Choroid plexus epithelial cell (primary cell): ENCODE measurements at regions not wholly inside any gene's neighbourhood (a gene's known extent, or its start where the extent isn't known, plus 50 kb on each side); places are given as distances from the start of the nearest gene placed in this dataset.
A peak's percentile ranks its signal among the peaks of the same experiment; 100 is the strongest.

Experiments
- DNase-seq: peaks from one replicate; pipeline ENCODE4 v3.0.0-alpha.2; 2010; ENCODE audit warnings: low read depth
- H3K4me3 ChIP-seq: 2 replicates; pipeline ENCODE4 v1.5.1; 2011; ENCODE audit warnings: low read depth, mild to moderate bottlenecking, control low read depth, low read length, moderate library complexity
- TF ChIP-seq, protein P1 (sequence below): conservative IDR thresholded peaks from 2 replicates; pipeline ENCODE4 v1.5.1; 2011; ENCODE audit warnings: low read depth, mild to moderate bottlenecking, control low read depth, inconsistent platforms, low read length, moderate library complexity

DNA sequence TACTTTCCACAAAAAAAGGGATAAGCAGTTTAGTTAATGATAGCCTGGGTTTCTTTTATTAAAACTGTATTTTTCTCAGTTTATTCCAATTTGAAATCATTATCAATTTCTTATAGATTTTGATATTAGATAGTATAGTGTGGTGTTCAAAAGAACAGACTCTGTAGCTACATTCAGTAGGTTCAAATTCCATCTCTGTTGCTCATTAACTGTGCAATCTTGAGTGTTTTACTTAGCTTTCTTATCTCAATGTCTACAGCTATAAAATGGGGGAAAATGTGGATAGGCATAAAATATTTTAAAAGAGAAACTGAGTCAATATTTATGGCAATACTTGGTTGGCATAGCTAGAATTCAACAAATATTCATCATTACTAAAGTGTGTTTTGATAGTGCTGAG is 86.9 kb upstream of the SEMA3A start:
- DNase-seq: no peak
- H3K4me3 ChIP-seq: no peak overlapping the region
- TF ChIP-seq, protein P1, sequence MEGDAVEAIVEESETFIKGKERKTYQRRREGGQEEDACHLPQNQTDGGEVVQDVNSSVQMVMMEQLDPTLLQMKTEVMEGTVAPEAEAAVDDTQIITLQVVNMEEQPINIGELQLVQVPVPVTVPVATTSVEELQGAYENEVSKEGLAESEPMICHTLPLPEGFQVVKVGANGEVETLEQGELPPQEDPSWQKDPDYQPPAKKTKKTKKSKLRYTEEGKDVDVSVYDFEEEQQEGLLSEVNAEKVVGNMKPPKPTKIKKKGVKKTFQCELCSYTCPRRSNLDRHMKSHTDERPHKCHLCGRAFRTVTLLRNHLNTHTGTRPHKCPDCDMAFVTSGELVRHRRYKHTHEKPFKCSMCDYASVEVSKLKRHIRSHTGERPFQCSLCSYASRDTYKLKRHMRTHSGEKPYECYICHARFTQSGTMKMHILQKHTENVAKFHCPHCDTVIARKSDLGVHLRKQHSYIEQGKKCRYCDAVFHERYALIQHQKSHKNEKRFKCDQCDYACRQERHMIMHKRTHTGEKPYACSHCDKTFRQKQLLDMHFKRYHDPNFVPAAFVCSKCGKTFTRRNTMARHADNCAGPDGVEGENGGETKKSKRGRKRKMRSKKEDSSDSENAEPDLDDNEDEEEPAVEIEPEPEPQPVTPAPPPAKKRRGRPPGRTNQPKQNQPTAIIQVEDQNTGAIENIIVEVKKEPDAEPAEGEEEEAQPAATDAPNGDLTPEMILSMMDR: no peak

DNA sequence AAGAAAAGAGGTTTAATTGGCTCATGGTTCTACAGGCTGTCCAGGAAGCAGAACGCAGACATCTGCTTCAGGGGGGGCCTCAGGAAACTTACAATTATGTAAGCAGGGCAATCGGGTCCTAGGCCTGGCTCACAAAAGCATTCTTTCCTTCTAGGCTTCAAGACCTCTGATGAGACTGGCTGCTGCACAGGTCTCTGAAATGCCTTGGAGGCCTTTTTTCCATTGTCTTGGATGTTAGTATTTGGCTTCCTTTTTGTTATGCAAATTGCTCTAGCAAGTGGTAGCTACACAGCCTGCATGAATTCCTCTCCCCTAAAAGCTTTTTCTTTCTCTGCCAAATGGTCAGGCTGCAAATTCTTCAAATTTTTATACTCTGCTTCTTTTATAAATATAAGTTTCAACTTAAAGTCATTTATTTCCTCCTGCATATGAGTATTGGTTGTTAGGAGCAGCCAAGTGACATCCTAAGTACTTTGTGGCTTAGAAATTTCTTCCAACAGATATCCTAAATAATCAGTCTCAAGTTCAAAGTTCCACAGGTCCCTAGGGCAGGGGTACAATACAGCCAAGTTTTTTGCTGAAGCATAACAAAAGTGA is 83.1 kb upstream of the SEMA3A start:
- peak; percentile 17 for DNase-seq
- TF ChIP-seq, protein P1: no peak
- no peak overlapping the region for H3K4me3 ChIP-seq

DNA sequence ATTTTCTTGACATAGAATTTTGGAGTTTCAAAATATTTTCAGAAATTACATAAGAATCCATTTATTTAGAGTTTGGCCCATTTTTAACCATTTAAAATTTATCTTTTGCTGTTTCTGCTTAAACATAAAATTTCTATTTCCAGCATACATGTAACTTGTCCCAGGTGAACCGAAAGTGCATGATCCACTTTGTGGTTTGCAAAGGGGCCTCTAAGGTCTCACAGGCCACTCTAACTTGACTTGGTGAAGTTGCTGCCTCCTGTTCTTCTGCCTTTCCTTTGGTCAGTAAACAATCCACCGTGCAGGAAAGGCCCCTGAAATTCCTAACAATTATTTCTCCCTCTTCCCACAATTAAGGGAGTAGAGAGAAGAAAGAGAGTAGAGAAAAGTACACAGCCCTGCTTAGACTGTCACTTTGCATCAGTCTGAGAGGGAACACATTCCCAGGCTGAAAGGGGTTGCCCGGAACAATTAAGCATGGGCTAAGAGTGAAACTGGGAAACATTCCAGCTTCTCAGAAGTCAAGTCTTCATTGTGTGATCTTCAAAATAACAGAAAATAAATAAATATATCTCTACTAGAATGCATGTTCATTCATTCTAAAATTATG is 79.5 kb upstream of the SEMA3A start:
- TF ChIP-seq, protein P1: no peak
- peak; percentile 12 for DNase-seq
- no peak overlapping the region for H3K4me3 ChIP-seq

DNA sequence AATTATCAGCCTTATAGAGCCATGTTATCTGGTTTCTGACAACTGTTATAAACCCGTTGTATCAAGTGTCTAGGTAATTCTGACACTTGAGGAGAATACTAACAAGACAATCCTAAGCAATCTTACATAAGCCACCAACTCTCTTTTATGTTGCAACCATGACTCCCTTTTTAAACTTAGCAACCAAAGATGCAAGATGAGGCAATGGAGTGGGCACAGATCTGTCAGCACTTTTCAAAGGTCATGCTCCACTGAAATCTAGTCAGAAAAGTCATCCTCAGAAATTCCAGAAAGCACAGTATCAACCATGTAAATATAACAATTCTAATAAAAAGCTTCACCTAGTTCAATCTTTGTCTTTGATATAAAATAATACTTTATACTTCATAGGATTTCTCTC is 77.0 kb upstream of the SEMA3A start:
- H3K4me3 ChIP-seq: no peak overlapping the region
- peak; percentile 77 for DNase-seq
- TF ChIP-seq, protein P1: no peak

DNA sequence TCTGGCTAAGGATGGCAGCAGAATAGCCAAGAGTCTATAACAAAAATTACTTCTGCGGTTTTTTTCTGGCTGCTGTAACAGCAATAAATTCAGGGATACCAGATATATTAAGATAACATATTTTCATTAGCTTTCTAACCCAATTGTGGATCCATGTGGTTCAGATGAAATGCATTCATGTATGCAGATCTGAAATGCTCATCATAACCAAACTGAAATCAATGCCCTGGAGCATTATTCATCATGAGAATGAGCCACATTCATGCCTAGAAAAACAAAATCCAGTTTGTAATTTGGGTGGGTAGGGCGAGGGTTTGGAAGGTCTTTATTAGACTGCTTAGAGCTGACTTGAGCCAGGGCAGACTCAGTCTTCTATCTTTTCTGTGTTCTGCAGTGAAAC is 69.8 kb upstream of the SEMA3A start:
- TF ChIP-seq, protein P1: no peak
- no peak for DNase-seq

DNA sequence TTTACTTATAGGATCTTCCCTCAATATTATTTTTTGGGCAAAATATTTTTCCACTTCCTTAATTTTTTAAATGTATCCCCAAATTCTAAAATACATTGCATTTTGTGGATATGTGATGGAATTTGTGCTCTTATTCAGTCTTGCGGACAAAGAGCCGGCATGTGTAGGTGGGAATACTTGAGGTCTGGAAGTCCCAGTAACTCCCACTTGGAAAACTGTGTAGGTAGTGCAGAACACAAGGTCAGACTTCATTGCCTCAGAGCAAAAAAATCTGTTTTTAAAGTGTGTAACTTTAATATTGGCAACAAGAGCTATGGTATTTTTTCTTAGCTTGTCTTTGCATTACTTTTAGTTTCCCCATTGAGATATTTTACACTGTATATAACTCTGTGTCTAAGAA is 68.5 kb upstream of the SEMA3A start:
- DNase-seq: no peak
- H3K4me3 ChIP-seq: no peak overlapping the region
- TF ChIP-seq, protein P1: no peak

More for the DNA sequence above, 69.8 kb upstream of the SEMA3A start:
- no peak overlapping the region for H3K4me3 ChIP-seq

DNA sequence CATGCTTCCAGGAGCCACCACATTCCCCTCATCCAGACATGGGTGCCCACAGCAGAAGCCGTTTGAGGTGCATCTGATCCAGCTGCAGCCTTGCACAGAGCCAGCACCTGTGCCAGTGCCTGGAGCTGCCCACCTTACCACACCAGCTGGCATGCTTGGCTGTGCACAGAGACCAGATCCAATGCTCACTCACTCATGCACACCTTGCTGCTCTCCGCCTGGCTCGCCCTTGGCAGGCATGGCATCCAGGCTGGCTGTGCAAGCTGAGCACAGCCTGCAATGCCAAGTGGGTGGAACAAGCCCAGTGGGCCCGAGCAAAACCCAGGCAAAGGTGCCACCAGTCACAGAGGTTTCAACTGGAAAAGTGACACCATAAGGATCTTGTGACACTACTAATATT is 66.9 kb upstream of the SEMA3A start:
- TF ChIP-seq, protein P1: no peak
- no peak overlapping the region for H3K4me3 ChIP-seq
- DNase-seq: no peak
